Neutrophil (primary cell): ENCODE measurements at regions not wholly inside any gene's neighbourhood (a gene's known extent, or its start where the extent isn't known, plus 50 kb on each side); places are given as distances from the start of the nearest gene placed in this dataset.
"Not testable (repeated sequence)": the region's sequence is repeated elsewhere in the genome, so short reads cannot be mapped to it uniquely, and the experiment has no call there.

Source experiments
- H3K27ac ChIP-seq: fragments of 200-600 bp; sonication (generic); 2 replicates; pipeline ENCODE4 v1.5.1; 2016; ENCODE audit warnings: mild to moderate bottlenecking, moderate library complexity
- H3K27me3 ChIP-seq: fragments of 200-600 bp; sonication (generic); 2 replicates; pipeline ENCODE4 v1.6.0; 2016; ENCODE audit warnings: mild to moderate bottlenecking
- H3K36me3 ChIP-seq: fragments of 200-600 bp; sonication (generic); 2 replicates; pipeline ENCODE4 v1.5.1; 2017
- H3K4me1 ChIP-seq, 2 experiments: fragments of 200-600 bp in 1 of 2; sonication (generic) in 1 of 2; 1 replicate in 1 of 2; 2 replicates in 1 of 2; pipeline versions ENCODE4 v1.5.1 to v1.6.1; 2013 to 2016; ENCODE audit warnings: low read depth in 1 of 2, low read length in 1 of 2, mild to moderate bottlenecking in 1 of 2, moderate library complexity in 1 of 2; ENCODE audit not compliant: control insufficient read depth in 1 of 2, insufficient read depth in 1 of 2
- H3K4me3 ChIP-seq, 2 experiments: fragments of 200-600 bp in 1 of 2; sonication (generic) in 1 of 2; 1 replicate in 1 of 2; 2 replicates in 1 of 2; pipeline ENCODE4 v1.5.1; 2013 to 2016; ENCODE audit warnings: low read depth in 1 of 2, low read length in 1 of 2, mild to moderate bottlenecking in 1 of 2, moderate library complexity in 1 of 2
- H3K9me3 ChIP-seq: fragments of 200-600 bp; sonication (generic); 2 replicates; pipeline ENCODE4 v1.5.1; 2016
- TF ChIP-seq, protein P1 (sequence below): fragments of 200-600 bp; sonication (generic); IDR thresholded peaks from 2 replicates; pipeline ENCODE4 v1.5.1; 2016; ENCODE audit warnings: antibody characterized with exemption

DNA sequence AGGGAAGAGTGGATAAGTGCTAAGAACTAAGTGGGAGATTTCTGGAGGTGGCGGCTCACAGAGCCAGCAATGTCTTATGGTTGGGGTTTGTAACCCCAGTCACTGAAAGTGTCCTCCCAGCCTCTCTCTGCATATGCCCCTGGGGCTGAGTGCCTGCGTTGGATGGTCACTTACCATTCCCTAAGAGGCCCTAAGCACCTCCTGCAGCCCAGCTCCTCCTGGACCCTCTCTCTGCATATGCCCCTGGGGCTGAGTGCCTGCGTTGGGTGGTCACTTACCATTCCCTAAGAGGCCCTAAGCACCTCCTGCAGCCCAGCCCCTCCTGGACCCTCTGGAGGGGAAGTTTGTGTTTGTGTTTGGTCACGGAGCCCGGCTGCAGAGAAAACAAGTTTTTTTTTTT is 425.8 kb downstream of the TMEM121 start:
- H3K4me3 ChIP-seq: no peak overlapping the region
- TF ChIP-seq, protein P1, sequence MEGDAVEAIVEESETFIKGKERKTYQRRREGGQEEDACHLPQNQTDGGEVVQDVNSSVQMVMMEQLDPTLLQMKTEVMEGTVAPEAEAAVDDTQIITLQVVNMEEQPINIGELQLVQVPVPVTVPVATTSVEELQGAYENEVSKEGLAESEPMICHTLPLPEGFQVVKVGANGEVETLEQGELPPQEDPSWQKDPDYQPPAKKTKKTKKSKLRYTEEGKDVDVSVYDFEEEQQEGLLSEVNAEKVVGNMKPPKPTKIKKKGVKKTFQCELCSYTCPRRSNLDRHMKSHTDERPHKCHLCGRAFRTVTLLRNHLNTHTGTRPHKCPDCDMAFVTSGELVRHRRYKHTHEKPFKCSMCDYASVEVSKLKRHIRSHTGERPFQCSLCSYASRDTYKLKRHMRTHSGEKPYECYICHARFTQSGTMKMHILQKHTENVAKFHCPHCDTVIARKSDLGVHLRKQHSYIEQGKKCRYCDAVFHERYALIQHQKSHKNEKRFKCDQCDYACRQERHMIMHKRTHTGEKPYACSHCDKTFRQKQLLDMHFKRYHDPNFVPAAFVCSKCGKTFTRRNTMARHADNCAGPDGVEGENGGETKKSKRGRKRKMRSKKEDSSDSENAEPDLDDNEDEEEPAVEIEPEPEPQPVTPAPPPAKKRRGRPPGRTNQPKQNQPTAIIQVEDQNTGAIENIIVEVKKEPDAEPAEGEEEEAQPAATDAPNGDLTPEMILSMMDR: no peak
- H3K9me3 ChIP-seq: no peaks in the 10 kb centered on the region
- no peak overlapping the region for H3K27ac ChIP-seq
- no peaks in the 10 kb centered on the region for H3K36me3 ChIP-seq
- H3K4me1 ChIP-seq: no peaks in the 10 kb centered on the region
- H3K27me3 ChIP-seq: no peaks in the 10 kb centered on the region

DNA sequence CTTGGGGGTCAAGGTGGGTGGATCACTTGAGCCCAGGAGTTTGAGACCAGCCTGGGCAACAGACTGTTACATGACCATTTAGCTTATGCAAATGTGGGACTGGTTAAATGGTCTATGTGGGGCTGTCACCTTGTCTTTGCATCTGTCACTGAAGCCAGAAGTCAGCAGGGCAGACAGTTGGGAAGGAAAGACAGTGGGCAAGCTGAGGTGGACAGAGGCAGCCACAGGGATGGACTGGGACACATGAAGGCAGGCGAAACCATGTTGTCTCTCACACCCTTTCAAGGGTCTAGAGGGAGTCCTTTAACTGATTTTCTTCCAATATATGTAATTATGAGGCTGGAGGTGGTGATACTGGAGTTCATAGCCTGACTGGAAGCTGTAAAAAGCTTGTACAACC is 426.4 kb downstream of the TMEM121 start:
- TF ChIP-seq, protein P1: no peak
- H3K9me3 ChIP-seq: no peaks in the 10 kb centered on the region
- H3K27me3 ChIP-seq: no peaks in the 10 kb centered on the region
- H3K4me1 ChIP-seq: no peaks in the 10 kb centered on the region
- no peak overlapping the region for H3K4me3 ChIP-seq
- no peaks in the 10 kb centered on the region for H3K36me3 ChIP-seq
- H3K27ac ChIP-seq: no peak overlapping the region

DNA sequence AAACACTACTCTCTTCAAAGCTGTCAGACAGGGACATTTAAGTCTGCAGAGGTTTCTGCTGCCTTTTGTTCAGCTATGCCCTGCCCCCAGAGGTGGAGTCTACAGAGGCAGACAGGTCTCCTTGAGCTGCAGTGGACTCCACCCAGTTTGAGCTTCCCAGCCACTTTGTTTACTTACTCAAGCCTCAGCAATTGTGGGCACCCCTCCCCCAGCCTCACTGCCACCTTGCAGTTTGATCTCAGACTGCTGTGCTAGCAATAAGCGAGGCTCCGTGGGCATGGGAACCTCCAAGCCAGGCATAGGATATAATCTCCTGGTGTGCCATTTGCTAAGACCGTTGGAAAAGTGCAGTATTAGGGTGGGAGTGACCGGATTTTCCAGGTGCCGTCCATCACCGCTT is 435.2 kb downstream of the TMEM121 start:
- H3K27me3 ChIP-seq, H3K36me3 ChIP-seq, H3K9me3 ChIP-seq, H3K4me1 ChIP-seq, H3K4me3 ChIP-seq, H3K27ac ChIP-seq: not testable (repeated sequence)

DNA sequence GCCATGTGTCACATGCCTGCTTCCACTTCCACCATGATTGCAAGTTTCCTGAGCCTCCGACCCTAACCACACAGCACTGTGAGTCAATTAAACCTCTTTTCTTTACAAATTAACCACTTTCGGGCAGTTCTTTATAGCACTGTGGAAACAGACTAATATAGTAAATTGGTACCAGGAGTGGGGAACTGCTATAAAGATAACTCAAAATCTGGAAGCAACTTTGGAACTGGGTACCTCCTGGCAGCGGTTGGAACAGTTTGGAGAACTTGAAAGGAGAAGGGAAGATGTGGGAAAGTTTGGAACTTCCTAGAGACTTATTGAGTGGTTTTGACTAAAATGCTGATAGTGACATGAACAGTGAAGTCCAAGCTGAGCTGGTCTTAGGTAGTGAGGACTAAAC is 436.1 kb downstream of the TMEM121 start:
- TF ChIP-seq, protein P1: no peak
- Histone ChIP-seq H3K27ac (no peak overlapping the region), H3K27me3 (no peaks in the 10 kb centered on the region), H3K36me3 (no peaks in the 10 kb centered on the region), H3K9me3 (no peaks in the 10 kb centered on the region), H3K4me1 (no peaks in the 10 kb centered on the region), H3K4me3 (no peak overlapping the region)

DNA sequence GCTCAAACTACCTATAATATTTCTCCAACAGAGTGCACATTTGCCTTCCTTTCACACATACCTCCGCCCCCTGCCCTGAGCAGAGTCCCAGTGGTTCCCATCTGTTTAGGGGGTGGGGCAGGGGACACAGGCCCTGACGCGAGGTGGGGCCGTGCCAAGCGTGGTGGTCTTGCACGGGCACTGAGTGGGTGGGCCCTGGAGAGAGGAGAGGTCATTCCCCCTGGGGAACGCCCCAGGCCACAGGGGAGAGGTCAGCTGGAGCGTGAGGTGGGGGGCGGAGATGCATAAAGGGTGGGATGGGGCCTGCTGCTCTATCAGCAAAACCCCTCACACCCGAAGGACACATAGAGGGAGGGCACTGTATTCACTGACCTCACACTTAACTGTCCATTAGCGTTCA is 441.9 kb downstream of the TMEM121 start:
- Histone ChIP-seq H3K4me1 (no peaks in the 10 kb centered on the region), H3K27ac (no peak overlapping the region), H3K27me3 (no peaks in the 10 kb centered on the region), H3K9me3 (no peaks in the 10 kb centered on the region), H3K36me3 (no peaks in the 10 kb centered on the region), H3K4me3 (no peak overlapping the region)
- TF ChIP-seq, protein P1: no peak

- not testable (repeated sequence) for H3K4me1 ChIP-seq, H3K9me3 ChIP-seq, H3K27me3 ChIP-seq, H3K27ac ChIP-seq, H3K4me3 ChIP-seq, H3K36me3 ChIP-seq
Observed at GRCh38 chr14:105969026-105969425, 442.6 kb downstream of the TMEM121 start.

- not testable (repeated sequence) for H3K27ac ChIP-seq, H3K4me3 ChIP-seq, H3K4me1 ChIP-seq, H3K27me3 ChIP-seq, H3K36me3 ChIP-seq, H3K9me3 ChIP-seq
Observed at GRCh38 chr14:105970821-105971220, 444.4 kb downstream of the TMEM121 start.
